NCI-H1048 (cell line): ENCODE measurements at regions not wholly inside any gene's neighbourhood (a gene's known extent, or its start where the extent isn't known, plus 50 kb on each side); places are given as distances from the start of the nearest gene placed in this dataset.

Experiments
- DNase-seq: peaks from one replicate; lab custom pipeline; 2025; lab: John Stamatoyannopoulos, UW

DNA sequence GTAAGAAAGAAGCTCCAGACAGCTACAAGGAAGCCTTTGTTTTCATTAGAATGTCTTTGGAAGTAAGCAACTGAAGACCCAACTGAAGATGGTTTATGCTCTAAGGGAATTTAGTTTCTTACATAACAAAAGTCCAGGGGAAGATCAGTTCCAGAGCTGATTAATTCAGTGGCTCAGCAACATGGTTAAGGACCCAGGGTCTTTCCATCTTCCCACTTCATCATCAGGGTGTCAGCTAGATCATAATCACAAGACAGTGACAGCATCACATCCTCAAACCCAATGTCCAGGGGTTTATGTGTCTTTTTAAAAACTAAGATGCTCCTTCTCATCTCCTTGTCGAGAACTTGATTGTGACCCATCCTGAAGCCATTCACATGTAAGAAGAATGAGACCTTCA, 119.7 kb upstream of the PRDM1 start:
- no peak for DNase-seq

DNA sequence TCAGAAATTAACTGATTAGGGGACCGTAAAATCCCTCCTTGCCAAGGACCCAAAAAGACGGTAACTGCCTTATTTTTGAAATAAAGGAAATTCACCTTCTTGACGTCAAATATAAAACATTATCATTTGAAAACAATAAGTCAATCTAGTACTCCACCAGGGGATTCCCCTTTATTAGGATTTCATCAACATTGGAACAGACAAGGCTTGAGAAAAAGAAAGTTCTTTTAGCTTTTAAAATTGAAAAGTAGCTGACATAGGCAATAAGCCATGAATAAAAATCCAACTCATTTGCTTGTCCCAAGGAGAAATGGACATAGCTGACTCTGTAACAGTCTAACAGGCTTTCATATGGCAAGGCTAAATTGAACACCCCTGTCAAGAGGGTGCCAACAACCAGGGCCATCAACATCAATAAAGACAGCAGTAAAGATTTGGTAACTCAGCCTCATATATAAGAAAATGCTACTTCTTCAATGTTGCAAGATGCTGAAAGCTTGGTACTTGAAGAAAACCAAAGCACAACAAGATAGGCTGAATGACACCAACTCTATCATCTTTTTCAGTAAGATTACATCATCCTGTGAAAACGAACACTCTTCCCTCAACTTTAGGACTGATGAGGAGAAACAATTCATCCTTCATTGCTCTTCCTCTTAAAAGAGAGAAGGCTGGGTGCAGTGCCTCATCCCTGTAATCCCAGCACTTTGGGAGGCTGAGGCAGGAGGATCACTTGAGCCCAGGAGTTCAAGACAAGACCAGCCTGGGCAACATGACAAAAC, 121.0 kb upstream of the PRDM1 start:
- DNase-seq = no peak

DNA sequence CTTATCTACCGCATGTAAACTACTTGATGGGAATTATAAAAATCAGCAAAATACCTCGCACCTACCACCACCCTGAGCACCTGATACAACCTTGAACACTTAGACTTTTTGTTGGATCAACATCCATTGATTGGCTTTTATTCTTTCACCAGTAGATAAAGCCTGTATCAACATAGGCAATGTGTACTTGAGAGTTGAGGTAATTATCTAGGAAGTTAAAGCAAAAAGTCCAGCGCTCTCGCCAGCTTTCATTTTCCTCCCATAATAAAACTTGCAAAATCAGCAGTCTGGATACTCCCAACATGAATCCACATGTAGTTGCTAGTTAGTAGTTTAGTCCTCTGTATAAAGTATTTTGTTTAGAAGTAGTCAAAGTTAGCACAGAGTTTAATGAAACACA, 132.0 kb upstream of the PRDM1 start:
- DNase-seq = no peak

DNA sequence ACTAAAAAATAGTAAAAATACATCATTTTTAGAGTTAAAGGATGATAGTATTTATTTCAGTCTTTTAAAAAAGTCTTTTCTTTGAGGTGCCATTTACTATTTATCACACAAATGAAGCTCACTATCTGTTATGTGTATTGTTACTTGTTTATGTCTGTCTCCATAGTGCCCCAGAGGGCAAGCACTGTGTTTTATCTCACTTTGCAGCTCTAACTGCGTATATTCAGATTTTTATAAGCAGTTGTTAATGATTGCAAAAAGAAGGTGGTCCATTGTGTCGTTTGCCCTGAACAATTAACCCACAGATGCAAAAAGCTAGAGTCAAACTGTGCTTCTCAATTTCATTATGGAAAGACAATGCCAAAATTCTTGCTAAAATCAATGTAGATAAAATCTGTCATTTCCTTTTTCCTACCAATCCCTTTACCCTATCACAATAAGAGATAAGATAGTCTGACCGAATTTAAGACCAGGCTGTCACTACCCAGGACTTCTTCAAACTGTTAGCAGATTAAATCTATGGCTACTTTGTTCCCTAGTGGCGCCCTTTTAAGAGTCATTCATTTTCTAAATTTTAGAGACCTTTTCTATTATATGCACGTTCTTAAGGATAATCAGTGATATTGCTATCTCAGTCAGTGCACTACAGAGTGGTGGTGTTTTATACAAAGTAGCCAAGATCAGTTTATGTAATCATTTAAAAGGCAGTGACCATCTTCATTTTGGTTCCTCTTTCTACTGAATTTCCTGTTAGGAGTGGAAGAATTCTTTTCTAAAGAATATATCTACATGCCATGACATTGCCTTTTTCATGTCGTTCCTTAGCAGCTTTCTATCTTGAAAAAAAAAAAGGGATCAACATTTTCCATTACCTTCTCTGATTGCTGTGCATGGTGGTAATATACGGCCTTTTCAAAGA, 133.1 kb upstream of the PRDM1 start:
- no peak for DNase-seq

DNA sequence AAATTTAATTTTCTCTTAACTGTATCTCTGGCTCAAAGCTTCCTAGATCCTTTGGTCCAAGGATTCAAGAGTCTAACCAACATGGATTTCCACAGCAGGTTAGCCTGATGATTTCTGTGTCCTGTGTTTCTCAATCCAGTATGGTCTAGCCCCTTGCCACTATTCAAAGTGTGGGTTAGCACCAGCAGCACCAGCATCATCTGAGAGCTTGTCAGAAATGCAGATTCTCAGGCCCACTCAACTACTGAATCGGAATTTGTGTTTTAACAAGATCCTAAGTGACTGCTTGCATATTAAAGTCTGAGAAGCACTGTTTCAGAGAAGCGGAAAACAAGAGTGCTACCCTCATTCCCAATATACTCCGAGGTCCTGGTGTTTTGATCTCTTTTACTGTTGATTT, 133.8 kb upstream of the PRDM1 start:
- DNase-seq = no peak

DNA sequence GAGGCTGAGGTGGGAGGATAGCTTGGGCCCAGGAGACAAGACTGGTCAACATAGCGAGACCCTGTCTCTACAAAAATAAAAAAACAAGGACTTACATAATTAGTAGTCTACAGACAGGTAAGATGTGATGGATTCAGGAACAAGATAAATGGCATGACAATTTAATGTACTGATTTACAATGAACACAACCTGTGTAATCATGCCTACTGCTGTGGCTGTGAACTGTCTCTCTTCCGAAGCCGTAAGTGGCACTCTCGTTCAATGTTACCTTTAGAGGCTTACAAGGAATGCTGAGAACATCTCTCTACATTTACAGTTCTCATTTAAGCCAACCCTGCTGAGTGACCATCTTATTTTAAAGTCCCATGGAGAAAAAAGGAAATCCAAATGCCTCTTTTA, 134.8 kb upstream of the PRDM1 start:
- DNase-seq = no peak

DNA sequence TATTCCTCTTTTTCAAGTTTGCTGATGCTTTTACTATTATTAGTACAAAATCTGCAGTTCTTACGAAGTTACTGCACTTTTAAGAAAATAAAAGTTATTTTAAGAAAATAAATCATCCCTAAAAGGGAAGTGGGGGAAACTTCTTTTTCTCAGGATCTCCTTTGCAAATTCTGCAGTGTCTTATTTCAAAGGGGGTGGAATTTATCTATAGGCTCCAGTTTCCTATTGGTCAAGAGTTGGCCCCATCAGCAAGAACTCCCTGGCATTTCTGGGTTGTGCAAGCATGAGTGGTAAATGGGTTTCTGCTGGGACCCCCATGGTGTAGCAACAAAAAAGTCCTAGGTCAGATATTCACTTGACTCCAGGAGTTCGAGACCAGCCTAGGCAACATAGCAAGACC, 136.3 kb upstream of the PRDM1 start:
- no peak for DNase-seq

DNA sequence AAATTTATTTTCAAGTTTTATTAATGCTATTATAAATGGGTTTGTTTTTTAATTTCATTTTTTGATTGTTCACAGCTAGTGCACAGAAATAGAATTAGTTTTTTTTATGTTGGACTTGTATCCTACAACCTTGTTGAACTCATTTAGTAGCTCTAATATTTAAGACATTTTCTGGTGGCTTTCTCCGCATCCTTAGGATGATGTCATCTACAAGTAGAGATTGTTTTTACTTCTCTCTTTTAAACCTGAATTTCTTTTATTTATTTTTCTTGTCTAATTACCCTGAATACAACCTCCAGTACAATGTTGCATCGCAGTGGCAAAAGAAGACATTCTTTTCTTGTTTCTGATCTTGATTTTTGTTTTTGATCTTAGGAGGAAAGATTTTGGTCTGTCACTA, 142.6 kb upstream of the PRDM1 start:
- DNase-seq = no peak

DNA sequence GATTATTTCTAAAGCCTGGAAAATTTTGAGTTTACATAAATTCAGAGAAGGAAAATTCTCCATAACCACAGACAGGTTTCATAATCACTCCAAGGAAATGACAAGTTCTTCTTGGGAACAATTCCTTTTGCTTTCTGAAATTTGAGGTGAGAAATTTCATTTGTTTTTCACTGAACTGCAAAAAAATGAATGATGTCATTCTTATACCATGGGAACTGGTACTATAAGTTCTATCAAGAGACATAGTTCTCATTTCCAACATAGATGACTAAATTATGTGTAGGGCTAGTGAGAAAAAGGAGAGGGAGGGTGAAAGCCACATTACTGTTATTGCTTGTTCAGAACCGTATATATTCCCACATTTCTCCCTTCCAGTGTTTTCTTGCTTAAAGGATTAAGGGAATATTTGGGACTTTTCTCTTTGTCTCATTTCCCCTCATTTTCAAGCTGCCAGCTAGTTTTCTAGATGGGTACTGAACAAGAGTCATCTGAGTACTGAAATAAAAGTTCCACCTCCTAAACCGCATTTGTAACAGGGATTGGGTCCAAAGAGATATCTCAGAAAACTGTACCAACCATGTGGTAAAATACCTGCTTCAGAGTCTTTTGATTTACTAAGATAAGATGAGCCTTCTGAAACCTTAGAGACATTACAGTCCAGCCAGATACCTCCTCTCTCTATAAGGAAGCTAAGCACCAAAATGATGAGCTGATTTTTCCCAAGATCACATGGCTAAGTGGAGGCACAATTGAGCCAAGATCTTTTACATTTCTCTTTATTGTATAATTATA, 144.3 kb upstream of the PRDM1 start:
- no peak for DNase-seq

DNA sequence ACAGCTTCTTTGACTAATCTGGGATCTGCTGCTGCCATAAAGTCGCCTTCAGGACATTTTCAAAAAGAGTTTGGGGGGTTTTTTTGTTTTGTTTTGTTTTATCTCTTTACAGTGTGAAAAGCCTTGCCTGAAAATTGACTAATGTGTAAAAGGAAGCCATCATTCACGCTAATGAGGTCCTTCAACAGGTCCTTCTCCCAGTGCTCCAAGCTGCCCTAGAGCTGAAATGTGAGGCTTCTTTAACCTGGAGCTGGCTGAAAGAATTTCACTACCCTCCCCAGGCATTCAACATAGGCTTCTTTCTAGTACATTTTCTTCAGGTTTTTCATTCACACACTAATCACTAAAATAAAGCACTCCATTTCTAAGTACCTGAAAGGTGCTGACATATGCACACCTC, 145.1 kb upstream of the PRDM1 start:
- DNase-seq = no peak

DNA sequence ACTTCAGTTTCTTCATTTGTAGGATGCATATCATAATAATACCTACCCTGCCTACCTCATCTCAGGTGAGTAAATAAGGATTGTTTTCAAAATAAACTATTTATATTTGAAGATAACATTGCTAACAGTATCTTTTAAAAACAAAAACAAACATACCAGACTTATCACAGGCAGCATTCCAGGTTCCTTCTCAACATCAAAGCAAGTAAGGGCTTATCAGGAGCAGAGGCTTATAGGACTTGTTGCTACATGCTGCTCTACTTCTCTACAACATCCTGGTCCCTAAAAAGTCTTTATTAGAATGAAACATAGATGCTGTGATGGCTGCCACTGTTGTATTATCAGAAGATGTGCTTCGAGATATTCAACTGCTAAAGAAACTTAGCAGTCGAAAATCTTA, 149.2 kb upstream of the PRDM1 start:
- DNase-seq = no peak

DNA sequence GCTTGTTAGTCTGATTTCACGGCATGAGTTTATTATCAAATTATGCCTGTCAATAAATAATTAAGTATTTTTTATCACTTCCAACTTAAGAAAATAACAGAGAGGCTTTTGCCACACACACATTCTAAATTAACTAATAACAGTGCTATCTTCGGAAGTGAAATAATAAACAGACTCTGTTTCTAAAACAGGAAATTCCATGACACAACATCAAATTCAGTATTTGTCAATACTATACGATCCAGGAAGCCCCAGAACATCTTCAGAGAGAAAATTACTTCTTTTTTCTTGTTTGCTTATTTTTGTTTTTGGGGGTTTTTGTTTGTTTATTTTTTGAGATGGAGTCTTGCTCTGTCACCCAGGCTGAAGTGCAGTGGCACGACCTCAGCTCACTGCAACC, 150.7 kb upstream of the PRDM1 start:
- no peak for DNase-seq

DNA sequence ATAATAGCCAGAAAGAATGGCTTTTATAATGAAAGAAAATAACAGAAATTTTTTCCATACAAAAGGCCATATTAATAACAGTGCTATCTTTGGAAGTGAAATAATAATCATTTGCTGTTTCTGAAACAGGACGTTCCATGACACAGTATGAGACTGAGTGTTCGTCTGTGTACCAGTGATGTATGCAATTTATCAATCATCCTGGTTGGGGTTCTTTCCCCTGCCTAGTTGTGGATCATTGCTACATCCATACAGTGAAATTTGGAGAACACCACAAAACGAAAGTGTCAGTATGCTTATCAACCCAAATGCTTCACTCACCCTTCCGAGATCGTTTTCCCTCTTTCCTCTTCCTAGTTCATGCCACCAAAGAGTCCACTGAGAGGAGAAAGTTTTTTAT, 151.4 kb upstream of the PRDM1 start:
- no peak for DNase-seq

DNA sequence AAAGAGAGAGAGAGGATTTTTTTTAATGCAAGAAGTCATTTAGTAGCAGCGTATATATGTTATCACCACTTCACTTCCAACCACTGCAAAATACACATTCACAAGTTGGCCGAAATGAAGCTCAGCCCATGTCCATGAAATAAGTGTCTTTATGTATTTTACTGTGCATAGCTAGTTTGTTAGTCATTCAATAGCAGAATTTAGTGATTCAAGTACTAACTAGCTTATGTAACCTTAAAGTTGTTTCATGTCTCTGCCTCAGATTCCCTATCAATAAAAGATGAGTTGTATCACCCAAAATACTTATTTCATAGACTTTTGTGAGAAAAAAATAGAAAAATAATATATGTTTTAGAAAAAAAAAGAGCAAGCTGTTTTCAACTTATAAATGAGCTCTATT, 153.7 kb upstream of the PRDM1 start:
- DNase-seq = no peak

DNA sequence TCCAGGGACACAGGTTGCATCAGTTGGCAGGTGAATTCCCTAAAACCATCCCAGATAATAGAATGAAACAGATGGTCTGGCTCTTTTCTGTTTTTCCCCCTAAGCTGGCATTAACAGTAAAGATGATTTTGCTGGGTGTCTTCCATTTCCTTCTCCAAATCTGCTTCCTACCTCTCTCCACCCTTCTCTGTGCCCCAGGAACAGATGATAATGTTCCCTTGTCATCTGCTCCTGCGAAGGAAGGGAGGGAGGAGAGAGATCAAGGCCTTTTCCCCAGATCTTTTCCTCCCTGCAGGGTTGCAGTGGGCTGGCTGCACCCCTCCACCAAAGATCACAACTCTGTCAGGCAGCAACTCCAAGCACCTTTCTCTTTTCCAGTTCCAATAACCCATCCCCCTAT, 156.5 kb upstream of the PRDM1 start:
- no peak for DNase-seq

DNA sequence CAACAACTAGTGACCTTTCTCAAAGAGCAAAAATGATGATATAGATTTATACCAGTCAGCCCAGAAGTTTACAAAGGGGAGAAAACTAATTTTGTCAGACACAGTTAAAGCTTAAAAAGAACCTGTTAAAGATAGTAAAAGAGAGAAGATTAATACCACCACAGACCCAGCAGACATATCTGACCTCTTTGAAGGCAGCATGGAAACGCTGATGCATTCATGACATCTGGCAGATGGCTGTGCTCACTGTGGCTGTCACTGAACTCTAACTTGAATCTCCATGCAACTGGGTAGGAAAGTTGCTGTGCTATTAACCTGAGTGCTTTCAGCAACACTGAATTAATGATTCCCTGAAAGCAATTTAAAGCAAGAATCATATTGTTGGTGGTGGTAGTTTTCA, 159.8 kb upstream of the PRDM1 start:
- DNase-seq = no peak

DNA sequence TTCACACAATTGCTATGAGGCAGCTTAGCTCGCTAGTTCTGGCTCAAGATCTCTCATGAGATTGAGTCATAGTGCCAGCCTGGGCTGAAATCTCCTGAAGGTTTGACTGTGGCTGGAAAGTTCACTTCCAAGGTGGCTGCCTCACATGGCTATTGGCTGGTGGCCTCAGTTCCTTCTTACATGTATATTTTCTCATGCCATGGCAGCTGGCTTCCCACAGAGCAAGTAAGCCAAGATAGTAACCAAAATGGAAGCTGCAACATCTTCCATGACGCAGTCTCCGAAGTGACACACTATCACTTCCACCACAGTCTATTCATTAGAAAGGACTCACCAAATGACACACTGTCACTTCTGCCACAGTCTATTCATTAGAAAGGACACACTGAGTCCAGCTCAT, 160.4 kb upstream of the PRDM1 start:
- DNase-seq = no peak

DNA sequence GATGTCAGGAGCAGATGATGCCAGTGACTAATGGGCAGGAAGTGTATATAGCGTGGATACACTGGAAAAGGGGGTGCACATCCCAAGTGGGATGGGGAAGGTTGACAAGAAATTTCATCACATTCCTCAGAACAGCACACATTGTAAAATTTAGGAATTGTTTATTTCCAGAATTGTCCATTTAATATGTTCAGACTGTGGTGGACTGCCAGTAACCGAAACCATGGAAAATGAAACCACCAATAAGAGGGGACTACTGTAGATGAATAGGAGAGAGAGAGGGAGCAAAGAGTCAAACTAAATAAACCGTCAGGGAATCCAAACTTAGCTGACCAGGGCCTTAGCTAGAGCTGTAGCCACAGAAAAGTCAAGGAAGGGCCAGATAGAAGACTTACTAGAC, 164.4 kb upstream of the PRDM1 start:
- DNase-seq = no peak

DNA sequence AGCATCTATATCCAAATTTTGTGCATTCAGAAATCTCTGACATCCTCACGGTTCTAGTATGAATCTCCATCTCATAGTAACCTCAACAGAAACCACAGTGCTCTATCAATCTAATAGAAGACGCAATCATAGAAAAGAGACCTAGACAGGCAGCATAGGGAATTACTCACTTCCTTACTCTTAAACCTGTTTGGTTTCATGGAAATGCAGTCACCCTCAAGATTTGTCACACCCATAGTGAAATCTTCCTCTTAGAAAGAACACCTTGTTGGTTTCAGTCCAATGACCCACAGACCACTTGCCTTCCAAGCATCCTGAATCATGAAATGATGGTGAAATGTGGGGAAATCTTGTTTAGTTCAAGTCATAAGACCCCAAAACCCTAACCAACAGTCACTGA, 166.1 kb upstream of the PRDM1 start:
- no peak for DNase-seq

DNA sequence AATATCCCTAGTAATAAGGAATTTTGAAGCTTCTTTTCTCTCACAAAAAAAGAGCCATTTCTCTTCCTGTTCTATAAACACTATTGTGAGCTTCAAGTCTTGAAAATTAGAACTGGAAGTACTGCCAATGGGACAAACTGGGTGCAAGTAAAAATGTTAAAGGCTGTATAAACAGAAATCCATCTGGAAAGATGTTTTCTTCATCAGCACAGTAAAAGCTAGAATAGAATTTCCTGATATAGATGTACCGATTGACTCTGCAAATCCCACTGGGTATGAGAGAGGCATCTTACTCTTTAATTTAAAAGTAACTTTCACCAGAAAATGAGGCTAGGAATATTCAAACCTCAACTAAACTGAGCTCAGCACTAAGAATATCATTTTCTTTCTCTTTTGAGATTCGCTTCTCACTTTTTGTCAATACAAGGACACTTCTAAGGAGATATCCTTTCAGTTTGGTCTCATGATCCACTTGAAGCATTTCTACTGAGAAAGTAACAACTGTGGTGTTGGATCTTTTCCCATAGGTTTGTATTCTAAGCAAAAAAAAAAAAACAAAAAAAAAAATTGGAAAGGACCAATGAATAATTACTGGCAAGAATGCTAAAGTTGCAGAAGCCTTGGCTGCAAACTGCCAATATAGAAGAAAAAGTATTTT, 169.0 kb upstream of the PRDM1 start:
- no peak for DNase-seq

DNA sequence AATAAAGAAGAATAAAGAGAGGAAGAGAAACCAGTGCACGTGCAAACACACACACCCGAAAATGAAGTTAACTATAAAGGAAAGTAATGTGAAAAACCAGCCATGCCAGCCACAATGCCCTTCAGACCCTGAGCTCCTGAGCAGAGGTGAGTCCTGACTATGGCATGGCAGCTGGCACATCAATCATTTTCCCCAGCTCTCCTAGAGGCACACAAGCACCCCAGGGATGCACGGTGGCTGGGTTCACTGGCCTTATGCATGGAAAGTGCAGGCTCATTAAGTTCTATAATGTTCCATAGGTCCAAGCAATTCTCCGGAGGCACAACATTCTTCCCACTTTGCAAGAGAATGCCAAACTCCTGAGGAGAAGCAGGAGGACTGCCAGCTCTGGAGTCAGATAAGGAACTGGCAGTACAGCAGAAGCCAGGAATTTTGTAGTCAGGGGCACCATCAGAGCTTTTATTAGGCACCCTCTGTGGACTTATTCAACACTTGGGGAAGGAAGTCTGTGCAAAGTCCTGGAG, 175.0 kb upstream of the PRDM1 start:
- DNase-seq = no peak

DNA sequence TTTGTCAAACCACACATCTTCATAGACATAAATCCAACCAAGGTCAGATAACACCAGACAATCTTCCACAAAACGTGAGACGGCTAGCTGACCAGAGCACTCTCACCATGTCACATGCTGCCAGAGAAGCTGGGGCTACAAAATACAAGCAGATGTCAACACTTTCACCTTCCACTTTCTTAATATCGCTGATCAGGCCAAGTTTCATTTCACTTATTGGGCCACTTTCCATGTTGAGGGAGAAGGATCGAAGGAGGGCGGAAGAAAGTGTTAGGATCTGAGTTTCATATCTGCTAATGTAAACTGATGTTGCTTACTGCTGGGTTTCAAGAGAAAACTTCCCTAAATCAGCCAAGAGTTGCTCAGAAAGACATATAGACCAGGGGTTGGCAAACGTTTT, 177.0 kb upstream of the PRDM1 start:
- DNase-seq = no peak
